NCI-H1048 (cell line): ENCODE measurements at regions not wholly inside any gene's neighbourhood (a gene's known extent, or its start where the extent isn't known, plus 50 kb on each side); places are given as distances from the start of the nearest gene placed in this dataset.
"Not testable (repeated sequence)": the region's sequence is repeated elsewhere in the genome, so short reads cannot be mapped to it uniquely, and the experiment has no call there.

Experiments used
- DNase-seq: peaks from one replicate; lab custom pipeline; 2025; lab: John Stamatoyannopoulos, UW

DNA sequence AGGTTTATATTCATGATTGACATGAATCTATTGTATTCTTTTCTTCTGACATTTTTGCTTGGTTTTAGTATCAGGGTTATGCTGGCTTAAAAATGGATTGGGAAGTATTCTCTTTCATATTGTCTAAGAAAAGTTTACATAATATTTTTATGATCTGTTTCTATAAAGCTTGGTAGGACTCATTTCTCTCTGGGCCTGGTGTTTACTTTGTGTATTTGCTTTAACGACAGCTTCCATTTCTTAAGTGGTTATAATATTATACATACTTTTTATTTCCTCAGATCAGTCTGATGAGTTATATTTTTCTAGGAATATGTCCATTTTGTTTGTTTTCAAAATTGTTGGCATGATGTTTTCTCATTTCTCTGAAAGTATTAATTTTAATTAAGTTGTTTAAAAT, 117.9 kb upstream of the IL12A start:
- DNase-seq: no peak

DNA sequence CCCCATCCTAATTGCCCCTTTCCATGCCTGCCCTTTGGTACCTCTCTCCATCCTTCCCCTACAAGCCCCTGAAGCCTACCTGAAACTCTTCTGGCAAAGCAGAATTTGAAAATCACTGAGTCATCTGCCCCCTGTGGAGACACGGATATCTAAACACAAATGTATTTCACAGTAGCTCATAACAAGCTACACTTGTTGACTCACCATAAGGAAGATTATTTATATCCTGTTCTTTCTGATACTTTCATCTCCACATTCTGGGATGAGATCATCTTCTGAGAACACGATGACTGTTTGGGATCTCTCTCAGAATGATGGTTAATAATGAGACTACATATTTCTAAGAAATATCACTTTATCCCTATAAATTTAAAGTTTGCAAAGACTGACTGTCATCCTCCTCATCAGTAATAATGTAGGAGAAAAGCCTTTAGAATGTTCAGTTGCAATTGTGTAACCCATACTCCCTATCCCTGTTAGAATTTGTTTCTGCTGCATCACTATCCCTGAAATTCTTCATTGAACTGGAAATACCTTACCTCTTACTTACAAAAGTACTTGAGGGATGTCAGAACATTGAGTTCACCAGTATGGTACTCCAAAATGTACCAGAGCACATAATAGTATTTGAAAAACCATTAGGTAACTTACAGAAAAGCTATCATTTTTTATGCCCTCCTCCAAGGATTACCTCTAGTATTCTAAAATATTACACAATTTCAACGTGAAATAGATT, 116.1 kb upstream of the IL12A start:
- no peak for DNase-seq

DNA sequence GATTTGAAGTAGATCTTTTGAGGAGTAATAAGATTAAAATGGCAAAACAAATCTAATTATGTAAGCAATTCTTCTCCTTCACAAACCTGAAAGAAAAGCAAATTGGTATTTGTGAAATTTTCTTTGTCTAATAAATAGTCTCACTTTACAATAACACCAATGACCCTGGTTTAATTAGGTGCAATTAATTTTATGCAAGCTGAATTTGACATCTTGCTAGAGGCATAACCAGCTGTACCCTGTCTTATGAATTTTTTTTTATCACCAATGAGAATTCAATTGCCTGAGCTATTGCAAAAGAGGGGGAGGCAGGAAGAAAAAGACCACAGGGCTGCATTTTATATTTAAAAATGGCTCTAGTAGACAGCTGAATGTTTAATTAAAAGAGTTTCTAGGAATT, 113.5 kb upstream of the IL12A start:
- no peak for DNase-seq

DNA sequence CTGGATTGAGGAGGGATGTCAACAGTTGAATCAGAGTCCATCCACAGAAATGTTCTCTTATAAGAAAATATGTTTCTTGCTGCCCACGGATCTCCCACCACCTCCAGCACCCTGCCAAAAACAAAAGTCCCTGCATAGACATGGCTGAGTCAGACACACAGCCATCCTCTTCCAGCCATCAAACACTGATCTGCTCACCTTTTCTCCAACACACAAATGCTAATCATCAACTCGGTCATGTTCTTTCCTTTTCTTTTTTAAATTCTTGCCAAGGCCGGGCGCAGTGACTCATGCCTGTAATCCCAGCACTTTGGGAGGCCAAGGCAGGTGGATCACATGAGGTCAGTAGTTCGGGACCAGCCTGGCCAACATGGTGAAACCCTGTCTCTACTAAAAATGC, 110.7 kb upstream of the IL12A start:
- no peak for DNase-seq

DNA sequence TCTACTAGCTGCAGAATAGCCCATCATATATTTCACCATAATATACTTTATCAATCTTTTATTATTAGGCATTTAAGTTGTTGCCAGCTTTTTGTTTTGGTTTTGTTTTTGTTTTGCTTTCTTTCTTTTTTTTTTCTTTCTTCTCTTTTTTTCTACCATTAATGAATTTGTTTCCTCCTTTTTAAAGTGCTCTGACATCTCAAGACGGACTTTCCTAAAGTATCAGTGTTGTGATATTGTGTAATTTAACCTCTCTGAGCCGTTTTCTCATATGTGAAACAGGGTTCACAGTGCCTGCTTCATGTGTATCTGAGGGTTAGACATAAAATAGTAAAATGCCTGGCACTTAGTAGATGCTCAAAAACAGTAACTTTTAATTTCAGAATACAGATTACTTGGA, 109.5 kb upstream of the IL12A start:
- no peak for DNase-seq

DNA sequence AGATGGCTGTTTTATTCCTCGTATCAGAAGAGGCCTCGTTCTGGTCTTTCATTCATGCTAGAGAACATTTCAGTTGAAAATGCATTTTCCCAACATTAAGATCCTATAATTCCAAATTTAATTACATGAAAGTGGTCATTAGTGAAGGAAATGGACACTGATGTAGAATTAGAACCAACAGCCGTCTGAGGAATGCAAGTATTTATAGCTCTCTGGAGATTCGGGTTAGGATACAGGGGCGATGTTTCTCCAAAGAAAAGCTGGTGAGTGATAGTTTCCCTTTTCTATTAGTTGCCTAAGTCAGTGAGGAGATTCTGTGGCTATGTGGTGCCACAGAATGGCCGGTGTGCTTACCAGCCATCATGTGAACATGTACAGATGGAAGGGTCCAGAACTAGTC, 109.0 kb upstream of the IL12A start:
- DNase-seq: no peak

DNA sequence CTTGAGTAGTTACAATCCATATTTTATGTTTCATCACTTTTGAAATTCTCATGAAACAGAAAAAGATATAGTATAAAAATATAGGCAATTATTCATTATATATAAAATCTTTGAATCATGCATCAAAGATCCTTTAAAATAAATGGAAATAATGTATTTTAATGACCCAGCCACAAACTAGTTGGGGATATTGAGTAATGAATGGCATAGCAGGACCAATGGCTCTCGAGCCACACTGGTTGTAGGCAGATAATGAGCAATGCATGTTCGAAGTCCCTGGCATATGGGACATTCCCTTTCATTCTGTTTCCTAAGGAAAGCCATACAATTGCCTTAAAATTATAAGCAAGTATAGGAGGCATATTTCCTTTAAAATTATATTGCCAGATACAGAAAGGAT, 107.4 kb upstream of the IL12A start:
- no peak for DNase-seq

DNA sequence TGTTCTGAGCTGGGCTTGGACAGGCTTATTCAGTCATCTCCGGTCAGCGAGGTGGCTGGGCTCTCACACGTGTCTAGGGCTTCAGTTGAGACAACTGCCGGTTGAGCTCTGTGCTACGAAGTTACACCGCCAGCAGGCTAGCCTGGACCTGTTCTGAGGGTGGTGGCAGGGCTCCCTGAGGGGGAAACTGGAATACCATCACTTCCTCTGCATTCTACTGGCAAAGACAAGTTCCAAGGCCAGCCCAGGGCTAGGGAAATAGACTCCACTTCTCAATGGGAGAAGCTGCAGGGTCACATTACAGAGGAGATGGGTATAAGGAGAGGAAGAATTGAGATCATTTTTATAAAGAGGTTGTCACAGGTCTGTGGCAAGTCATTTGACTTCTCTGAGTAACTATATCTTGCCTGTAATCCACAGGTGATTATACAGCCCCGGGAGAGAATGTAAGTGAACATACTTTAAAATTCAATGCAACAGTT, 106.8 kb upstream of the IL12A start:
- no peak for DNase-seq

DNA sequence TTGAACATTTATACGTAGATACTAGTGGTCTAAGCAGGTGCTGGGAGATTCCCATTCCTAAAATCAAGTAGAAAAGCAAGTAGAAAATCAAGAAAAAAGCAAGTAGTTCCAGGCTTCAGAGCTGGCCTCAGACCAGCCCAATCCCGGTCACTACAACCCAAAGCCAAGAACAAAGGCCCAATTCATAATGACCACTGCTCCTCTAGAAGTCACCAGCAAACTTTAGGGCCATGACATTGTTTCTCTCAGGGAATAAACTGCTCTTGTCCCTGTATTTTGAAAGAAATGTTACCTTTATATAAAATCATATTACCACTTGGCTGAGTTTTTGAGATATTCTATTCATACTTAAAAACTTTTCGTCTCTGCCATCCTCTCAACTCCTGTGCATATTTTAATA, 106.3 kb upstream of the IL12A start:
- no peak for DNase-seq

DNA sequence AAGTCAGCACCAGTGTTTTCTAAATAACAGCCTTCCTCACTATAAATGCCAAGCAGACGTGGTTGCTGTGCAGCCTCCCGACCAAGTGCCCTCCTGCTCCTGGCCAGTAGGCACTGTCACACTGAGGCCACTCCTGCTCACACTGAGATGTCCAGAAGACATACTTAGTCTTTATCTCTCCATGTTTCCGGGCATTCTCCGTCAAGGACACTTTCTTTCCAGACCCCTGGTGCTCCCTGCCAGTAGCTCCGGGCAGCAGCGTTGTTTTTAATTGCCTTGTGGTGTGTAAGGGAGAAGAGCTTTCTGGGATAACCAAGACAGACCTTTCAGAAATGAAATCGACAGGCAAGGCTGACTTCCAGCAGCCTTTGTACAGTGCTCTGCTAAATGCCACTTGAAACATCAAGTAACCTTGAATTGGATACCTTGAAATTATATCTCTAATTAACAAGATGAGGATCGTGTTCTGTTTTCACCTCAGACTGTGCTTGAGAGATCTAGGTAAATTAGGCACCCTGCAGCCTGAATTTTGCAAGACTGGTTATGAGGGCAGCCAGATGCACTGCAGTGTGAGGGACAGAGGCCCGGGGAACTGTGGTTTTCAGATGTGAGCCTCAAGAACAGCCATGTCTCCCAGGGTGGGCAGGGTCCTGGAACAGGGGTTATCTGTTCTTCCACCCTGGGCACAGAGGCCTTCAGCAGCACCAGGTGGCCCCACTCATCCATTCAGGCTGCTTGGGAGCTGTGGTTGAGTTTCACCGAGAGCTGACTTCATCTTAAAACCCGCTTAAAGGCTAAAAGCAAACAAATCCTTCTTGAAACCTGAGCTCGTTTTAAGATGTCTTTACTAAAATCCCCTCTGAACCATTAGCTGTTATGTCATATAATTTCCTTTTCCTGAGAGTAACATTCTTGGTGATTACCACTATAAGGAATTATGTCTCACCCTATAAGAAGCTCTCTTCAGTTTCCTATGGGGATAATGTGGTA, 105.5 kb upstream of the IL12A start:
- no peak for DNase-seq

DNA sequence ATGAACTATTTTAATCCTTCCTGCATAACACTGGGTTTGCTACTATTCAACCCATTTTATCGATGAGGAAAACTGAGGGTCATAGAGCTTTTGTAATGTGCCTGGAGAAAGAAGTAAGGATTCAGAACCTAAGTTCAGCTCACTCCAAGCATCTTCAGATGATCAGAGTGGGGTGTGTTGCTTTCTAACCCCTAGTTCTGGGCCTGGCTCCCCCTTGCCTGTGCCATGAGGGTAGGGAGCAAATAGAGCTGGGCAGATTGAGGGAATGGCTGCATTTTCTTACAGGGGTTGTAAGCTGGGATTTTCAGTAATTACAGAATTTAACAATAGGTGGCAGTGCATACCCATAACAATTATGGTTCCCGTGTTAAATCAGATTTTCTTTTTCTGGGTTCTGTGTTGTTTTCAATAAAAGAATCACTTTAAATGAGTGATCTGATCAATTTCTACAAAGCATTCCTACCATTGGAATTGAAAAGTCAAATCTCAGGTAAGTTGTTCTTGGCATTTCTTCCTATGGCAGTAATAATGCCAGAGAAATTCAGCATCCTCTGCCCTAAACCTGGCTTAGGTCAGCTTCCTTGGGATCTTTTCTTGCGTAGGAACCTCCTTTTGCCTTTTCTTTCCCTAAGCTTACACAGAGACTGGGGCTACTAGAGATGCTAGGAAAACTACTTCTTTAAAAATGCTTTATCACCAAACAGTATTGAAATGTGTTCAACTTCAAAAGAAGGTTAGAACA, 103.8 kb upstream of the IL12A start:
- DNase-seq: no peak

DNA sequence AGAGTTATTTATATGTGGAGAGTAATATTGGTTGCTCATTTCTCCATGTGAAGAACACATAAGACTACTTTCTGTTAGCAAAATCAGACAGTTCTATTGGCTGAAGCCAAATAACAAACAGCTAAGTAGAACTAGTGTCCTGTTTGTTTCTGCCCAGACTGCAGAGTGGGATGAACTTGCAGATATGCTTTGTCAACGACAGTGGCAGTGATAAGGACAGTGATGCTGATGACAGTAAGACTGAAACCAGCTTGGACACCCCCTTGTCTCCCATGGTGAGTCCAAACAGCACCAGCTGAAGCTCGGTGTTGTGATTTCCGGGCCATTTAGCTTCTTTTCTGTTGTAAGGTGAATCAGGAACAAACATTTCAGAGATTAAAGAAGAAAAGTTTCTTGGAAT, 102.6 kb upstream of the IL12A start:
- DNase-seq: no peak

DNA sequence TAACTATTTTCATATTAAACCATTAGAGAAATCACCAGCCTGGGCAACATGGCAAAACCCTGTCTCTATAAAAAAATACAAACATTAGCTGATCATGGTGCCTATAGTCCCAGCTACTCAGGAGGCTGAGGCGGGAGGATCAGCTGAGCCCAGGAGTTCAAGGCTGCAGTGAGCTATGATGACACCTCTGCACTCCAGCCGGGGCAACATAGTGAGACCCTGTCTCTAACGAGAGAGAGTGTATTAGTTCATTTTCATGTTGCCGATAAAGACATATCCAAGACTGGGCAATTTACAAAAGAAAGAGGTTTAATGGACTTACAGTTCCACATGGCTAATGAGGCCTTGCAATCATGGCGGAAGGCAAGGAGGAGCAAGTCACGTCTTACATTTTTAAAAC, 102.1 kb upstream of the IL12A start:
- not testable (repeated sequence) for DNase-seq

DNA sequence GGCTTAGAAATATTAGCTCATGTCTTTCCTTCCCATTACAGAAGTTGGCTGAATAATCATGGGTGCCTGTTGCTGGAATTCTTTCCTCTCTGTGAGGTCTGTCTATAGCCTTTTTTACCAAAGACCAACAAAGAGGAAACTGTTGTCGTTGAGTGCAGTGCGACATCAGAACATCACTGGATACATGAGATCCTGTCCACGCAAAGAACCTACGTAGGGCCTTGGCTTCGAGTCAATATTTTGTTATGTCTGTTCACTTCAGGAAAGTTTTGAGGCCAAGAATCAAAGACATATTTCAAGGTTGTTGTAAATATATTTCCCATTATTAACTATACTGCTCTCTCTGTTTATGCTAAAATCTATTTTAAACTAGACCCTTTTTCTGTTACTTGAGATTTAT, 101.5 kb upstream of the IL12A start:
- no peak for DNase-seq

DNA sequence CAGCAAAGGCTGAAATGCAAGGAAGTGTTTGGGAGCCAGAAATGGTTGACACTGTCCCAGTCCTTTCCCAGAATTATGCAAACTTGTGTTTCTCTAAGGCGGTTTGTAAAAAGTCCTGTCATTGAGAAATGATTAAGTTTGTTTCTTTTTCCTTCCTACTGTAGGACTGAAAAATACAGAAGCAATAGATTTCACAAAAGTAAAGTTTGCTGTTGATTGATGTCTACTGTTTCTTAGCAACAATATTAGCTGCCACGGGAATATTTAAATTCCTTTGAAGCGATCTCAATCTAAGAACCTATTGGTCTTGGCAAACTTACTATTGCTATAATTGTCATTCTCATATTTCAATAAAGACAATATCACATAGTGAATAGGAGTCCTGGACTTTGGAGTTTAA, 100.7 kb upstream of the IL12A start:
- no peak for DNase-seq

DNA sequence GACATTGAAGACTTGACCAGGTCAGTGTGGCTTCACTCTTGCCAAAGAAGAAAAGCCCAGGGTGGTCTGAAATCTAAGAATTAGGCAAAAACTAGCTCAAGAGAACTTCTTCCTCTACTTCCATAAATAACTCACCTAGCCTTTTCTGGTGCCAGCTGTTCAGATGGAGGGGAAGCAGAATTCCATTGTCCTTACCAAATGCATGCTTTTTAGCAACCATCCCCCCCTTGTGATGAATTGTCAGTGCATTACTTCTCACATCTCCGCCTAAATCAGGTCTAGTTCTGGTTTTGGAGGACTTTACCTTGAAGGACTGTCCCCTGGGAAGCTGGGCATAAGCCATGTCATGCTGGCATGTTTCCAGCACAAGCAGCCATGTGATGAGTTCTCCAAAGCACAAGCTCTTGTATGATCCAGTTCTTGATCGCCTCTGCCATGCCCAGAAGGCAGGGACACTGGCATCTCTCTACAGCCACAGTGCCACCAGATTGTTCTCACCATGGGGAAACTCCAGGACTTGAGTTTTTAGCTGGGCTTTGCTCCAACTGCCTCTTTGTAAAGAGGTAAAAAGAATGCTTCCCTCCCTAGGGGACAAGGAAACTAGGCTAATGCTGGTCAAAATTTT, 96.4 kb upstream of the IL12A start:
- DNase-seq: no peak

DNA sequence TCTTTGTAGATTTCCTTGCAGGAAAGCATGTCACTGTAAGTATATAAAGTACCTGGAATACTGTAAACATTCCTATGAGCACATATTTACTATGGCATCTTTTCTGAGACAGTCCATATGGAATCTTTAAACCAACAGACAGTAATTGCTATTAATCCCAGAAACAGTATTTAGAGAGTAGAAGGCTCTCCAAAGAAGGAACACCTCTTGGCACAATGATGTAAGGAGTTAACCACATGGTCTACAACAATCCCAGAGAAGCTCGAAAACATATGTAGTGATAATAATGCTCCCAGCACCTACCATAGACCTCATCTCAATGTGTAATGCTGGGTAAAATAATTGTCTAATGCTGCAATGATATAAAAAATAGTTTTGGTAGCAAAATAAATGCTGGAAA, 95.8 kb upstream of the IL12A start:
- no peak for DNase-seq

DNA sequence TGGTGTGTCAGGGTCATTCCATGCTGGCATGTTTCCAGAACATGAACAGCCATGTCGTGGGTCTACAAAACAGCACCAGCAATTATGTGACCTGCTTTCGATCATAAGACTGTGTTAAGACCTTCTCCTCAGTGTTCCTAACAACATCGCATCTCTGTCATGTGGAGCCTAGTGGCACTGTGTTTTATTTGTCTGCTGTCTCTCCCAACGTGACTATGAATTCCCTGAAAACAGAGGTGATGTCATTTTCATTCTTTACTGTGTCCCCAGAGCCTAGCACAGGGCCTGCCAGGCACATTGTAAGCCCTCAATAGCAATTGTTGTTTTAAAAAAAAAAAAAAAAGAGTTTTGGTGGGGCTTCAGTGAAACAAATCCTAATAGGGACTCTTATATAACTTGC, 94.2 kb upstream of the IL12A start:
- DNase-seq: no peak

DNA sequence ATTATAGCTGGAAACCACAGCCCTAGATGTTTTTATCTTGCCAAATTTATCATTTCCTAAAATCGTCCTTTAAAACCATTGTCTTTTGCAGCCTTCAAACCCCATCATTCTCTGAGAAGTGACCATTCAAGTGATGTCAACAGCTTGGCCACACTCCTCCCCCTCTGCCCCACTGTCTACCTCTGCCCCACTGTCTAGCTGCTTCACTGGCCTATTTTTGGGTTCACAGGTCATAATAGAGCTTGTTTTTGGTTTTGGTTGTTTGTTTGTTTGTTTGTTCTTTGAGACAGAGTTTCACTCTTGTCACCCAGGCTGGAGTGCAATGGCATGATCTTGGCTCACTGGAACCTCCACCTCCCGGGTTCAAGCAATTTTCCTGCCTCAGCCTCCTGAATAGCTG, 93.2 kb upstream of the IL12A start:
- no peak for DNase-seq

DNA sequence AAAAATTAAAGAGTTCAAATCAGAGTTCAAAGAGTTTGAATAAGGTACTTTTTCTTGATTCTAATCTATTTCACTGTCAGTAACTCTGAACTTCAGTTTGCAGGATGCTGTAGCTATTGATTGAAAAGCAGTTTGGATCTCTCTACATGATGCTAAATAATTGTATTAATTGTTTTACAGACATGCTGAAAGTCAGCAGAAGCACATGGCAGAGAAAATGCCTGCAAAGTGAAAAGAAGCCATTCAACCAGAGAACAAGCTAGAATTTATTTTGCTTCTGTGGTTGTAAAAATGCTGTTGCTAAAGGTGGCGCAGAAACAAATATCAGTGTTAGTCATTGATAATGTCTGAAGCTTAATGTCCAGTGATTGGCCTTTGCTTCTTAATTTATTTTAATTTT, 92.1 kb upstream of the IL12A start:
- no peak for DNase-seq

DNA sequence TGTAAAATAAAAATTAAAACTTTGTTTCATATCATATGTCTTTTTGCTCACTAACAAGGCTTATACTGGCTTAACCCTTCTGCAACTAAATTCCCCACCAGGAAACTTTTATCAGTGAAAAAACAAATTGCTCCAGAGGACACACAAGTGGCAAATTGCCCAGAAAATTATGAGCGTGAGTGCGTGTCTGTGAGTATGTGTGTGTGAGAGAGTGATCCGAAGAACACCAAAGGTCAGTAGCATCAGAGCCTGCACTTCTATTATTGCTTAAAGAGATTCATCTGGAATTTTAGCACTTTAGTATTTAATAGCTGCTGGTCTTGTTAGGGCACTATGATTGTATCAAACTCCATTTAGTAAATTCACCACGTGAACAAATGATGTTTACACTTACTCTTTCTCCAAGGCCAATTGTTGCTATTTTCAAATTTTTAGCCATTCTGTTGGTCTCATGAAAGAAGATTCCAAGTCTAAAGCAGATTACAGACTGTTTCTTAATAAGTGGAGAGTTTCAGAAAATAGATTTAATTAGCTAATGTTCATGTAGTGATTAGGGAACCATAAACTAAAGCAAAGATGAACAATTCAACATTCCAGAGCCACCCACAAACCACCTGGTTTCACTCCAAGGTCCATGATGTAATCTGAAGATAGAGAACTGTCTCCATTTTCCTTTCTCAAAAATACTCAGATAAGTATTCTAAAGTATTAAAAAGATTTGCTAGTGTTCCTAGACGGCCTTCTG, 91.1 kb upstream of the IL12A start:
- DNase-seq: no peak
